ENCODE measurements at regions not wholly inside any gene's neighbourhood (a gene's known extent, or its start where the extent isn't known, plus 50 kb on each side); places are given as distances from the start of the nearest gene placed in this dataset.

DNA sequence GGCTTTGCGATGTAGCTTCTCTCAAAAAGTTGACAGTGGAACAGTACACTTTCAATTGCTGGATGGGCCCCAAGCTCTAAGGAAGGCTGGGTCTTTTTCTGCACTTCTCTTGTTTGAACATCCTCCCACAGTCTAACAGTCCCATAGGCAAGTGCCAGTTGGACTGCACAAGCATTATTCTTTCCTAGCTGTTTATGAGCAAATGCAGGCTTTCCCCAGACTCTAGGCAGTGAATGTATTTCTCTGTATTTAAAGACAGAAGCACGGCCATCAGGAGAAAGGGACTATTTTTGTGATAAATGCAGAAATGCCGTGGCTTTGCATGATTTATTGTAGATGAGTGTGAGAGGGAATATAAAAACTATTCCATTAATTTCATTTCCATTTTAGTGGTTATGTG, 539.3 kb upstream of the LMCD1 start:
- TF ChIP-seq, protein P1, sequence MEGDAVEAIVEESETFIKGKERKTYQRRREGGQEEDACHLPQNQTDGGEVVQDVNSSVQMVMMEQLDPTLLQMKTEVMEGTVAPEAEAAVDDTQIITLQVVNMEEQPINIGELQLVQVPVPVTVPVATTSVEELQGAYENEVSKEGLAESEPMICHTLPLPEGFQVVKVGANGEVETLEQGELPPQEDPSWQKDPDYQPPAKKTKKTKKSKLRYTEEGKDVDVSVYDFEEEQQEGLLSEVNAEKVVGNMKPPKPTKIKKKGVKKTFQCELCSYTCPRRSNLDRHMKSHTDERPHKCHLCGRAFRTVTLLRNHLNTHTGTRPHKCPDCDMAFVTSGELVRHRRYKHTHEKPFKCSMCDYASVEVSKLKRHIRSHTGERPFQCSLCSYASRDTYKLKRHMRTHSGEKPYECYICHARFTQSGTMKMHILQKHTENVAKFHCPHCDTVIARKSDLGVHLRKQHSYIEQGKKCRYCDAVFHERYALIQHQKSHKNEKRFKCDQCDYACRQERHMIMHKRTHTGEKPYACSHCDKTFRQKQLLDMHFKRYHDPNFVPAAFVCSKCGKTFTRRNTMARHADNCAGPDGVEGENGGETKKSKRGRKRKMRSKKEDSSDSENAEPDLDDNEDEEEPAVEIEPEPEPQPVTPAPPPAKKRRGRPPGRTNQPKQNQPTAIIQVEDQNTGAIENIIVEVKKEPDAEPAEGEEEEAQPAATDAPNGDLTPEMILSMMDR (IDR thresholded peaks at IDR 0.05): no peak
- TF ChIP-seq POLR2AphosphoS5 (IDR thresholded peaks at IDR 0.05): no peak
